GM23248 (cell line): ENCODE measurements at regions not wholly inside any gene's neighbourhood (a gene's known extent, or its start where the extent isn't known, plus 50 kb on each side); places are given as distances from the start of the nearest gene placed in this dataset.

Source experiments
- DNase-seq: peaks from one replicate; pipeline ENCODE4 v3.0.0-alpha.2; 2015
- H2AFZ ChIP-seq: fragments of 200-600 bp; sonication (generic); 2 replicates; pipeline ENCODE4 v1.6.1; 2016; ENCODE audit warnings: antibody characterized with exemption
- H3F3A ChIP-seq: fragments of 200-600 bp; sonication (generic); 2 replicates; pipeline ENCODE4 v1.6.1; 2016; ENCODE audit warnings: mild to moderate bottlenecking, antibody characterized with exemption, mixed run types; ENCODE audit not compliant: insufficient read depth
- H3K27ac ChIP-seq: fragments of 200-600 bp; sonication (generic); 2 replicates; pipeline ENCODE4 v1.5.1; 2016; ENCODE audit warnings: mild to moderate bottlenecking
- H3K27me3 ChIP-seq: fragments of 200-600 bp; sonication (generic); replicated peaks from 2 replicates; pipeline ENCODE4 v1.6.1; 2016; ENCODE audit warnings: mild to moderate bottlenecking; ENCODE audit not compliant: insufficient read depth
- H3K36me3 ChIP-seq: fragments of 200-600 bp; sonication (generic); 2 replicates; pipeline ENCODE4 v1.6.1; 2016; ENCODE audit warnings: low read depth, mild to moderate bottlenecking
- H3K4me1 ChIP-seq: fragments of 200-600 bp; sonication (generic); 2 replicates; pipeline ENCODE4 v1.6.1; 2016; ENCODE audit warnings: mild to moderate bottlenecking; ENCODE audit not compliant: insufficient read depth
- H3K4me2 ChIP-seq: fragments of 200-600 bp; sonication (generic); one replicate; pipeline ENCODE4 v1.6.1; 2016; ENCODE audit warnings: mild to moderate bottlenecking; ENCODE audit not compliant: unreplicated experiment
- H3K4me3 ChIP-seq: fragments of 200-600 bp; sonication (generic); 2 replicates; pipeline ENCODE4 v1.5.1; 2016; ENCODE audit warnings: mild to moderate bottlenecking
- H3K79me2 ChIP-seq: fragments of 200-600 bp; sonication (generic); 2 replicates; pipeline ENCODE4 v1.6.1; 2016; ENCODE audit warnings: mild to moderate bottlenecking; ENCODE audit not compliant: insufficient read depth
- H3K9ac ChIP-seq: fragments of 200-600 bp; sonication (generic); 2 replicates; pipeline ENCODE4 v1.6.1; 2016; ENCODE audit warnings: mild to moderate bottlenecking
- H3K9me2 ChIP-seq: fragments of 200-600 bp; sonication (generic); 2 replicates; pipeline ENCODE4 v1.6.1; 2016; ENCODE audit warnings: mixed run types, mild to moderate bottlenecking, moderate library complexity; ENCODE audit not compliant: insufficient read depth
- H3K9me3 ChIP-seq: fragments of 200-600 bp; sonication (generic); one replicate; pipeline ENCODE4 v1.6.1; 2017; ENCODE audit warnings: low read depth
- H4K20me1 ChIP-seq: fragments of 200-600 bp; sonication (generic); 2 replicates; pipeline ENCODE4 v1.6.0; 2016; ENCODE audit not compliant: insufficient read depth
- EZH2 ChIP-seq: fragments of 200-600 bp; sonication (generic); IDR thresholded peaks from 2 replicates; pipeline ENCODE4 v1.6.1; 2018; ENCODE audit warnings: antibody characterized with exemption, mild to moderate bottlenecking; ENCODE audit not compliant: insufficient read depth, poor library complexity, severe bottlenecking
- EZH2phosphoT487 ChIP-seq: fragments of 200-600 bp; sonication (generic); IDR thresholded peaks from 2 replicates; pipeline ENCODE4 v1.6.1; 2018; ENCODE audit warnings: antibody characterized with exemption, moderate library complexity, mild to moderate bottlenecking, low read depth; ENCODE audit not compliant: insufficient read depth
- WGBS, 2 experiments: methylation state at CpG; one replicate each; pipeline ENCODE4 v1.1.6; 2015 to 2017; ENCODE audit warnings: low lambda C conversion rate in 2 of 2, low coverage in 1 of 2; ENCODE audit errors: missing lambda C conversion rate in 2 of 2; 5-methylcytosine and 5-hydroxymethylcytosine counted together
- in situ Hi-C: fragments of 300-500 bp; cut with MboI; formaldehyde crosslinking; loops from 2 replicates; pipeline ENCODE4 v1.15.0; 2020

DNA sequence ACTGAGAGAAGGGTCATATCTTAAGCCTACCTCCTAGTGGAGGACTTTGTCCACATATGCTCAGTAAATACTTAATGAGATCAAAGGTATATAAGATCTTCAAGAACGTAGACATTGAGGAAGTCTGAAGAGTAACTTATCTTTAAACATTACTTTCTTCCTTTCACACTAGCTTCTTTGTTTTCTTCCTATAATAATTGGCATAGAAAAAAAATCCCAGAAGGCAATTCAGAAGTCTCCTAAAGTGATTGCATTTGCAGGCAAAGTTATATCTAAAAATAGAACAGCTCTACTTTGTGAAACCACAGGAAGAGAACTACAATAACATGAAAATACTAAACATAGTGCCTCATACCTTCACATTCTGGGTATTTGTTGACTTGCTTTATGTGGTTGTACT lies 150.4 kb downstream of the PPP1R3A start:
- no peak overlapping the region for H3K4me2 ChIP-seq
- no peaks in the 10 kb centered on the region for H3F3A ChIP-seq
- H3K4me1 ChIP-seq, result no peaks in the 10 kb centered on the region
- WGBS, 2 experiments, result 8 to 17% methylated on average over 1 of the region's 1 CpG
- no peaks in the 10 kb centered on the region for H3K9me2 ChIP-seq
- no peak overlapping the region for H3K4me3 ChIP-seq
- H2AFZ ChIP-seq, result no peak overlapping the region
- H3K36me3 ChIP-seq, result no peaks in the 10 kb centered on the region
- no peaks in the 10 kb centered on the region for H3K27me3 ChIP-seq
- in situ Hi-C loops, result no loop called here
- no peaks in the 10 kb centered on the region for H4K20me1 ChIP-seq
- no peak overlapping the region for H3K9ac ChIP-seq
- H3K27ac ChIP-seq, result no peak overlapping the region
- DNase-seq, result no peak
- H3K9me3 ChIP-seq, result no peaks in the 10 kb centered on the region
- TF ChIP-seq EZH2 (no peak), EZH2phosphoT487 (no peak)
- H3K79me2 ChIP-seq, result no peaks in the 10 kb centered on the region

DNA sequence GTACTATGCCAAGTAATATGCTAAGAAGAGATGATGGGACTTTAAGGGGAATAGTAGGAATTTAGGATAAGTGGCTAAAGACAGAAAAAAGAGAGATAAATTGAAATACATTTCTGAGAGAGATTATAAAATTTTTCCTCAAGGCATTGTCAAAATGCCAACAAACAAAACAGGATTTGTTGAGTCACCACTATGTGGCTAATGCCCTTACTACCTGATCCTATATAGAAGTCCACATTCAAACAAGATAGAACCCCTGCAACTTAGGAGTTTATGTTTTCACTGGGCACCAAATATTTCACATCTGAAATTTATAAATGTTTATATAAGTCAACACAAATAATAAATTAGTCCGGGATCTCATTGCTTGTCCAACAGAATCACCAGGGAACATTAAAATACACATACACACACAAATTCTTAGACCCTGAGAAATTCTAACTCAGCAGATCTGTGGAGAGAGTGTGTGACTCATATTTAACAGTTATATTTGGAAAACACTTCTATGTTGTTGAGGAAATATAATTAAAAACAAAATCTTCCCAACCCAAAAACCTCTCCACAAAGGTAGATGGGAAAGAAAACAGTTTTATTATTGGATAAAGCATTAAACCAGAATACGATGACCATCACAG lies 154.3 kb downstream of the PPP1R3A start:
- no peaks in the 10 kb centered on the region for H3K79me2 ChIP-seq
- no peak for TF ChIP-seq EZH2
- no peak for TF ChIP-seq EZH2phosphoT487
- DNase-seq, result no peak
- no peak overlapping the region for H3K9ac ChIP-seq
- H3K9me2 ChIP-seq, result no peaks in the 10 kb centered on the region
- no peaks in the 10 kb centered on the region for H4K20me1 ChIP-seq
- H3K4me3 ChIP-seq, result no peak overlapping the region
- H3K4me2 ChIP-seq, result no peak overlapping the region
- WGBS, 2 experiments, result 18 to 24% methylated on average over 2 of the region's 2 CpGs
- in situ Hi-C loops, result no loop called here
- H2AFZ ChIP-seq, result no peak overlapping the region
- H3F3A ChIP-seq, result no peaks in the 10 kb centered on the region
- no peaks in the 10 kb centered on the region for H3K4me1 ChIP-seq
- H3K27ac ChIP-seq, result no peak overlapping the region
- no peaks in the 10 kb centered on the region for H3K9me3 ChIP-seq
- no peaks in the 10 kb centered on the region for H3K27me3 ChIP-seq
- H3K36me3 ChIP-seq, result no peaks in the 10 kb centered on the region

DNA sequence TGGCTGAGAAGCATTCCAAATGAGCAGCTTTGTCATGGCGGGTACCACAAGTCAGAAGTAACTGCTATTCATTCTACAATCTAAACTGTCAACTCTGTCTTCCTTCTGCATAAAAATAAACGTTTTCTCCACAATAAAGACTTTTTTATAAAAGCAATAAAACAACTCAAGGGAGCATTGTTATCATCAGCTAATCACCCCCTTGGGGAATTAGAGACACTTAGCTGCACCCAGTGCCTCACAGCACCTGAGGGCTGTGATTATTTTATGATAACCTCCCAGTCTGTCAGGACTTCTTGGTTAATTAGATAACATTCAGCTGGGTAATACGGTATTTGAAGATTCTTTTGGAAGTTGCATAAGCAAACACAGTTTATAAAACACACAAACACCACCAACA lies 155.6 kb downstream of the PPP1R3A start:
- WGBS, 2 experiments, result 16 to 22% methylated on average over 3 of the region's 3 CpGs

DNA sequence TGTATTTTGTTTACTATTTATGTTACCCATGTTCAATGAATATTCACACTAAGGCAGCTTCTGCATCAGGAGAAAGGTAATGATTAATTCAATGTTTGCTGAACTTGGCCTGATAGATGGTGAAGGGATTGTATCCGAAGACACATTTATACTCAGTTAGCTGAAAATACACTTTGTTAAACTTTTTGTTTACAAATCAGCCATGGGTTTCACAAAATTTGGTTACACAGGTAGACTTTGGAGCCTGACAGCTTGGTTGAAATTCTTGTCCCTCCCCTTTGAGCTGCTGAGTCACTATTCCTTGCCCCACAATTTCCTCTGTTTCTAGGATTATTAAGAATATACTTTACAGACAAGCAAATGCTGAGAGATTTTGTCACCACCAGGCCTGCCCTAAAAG lies 162.6 kb downstream of the PPP1R3A start:
- WGBS, 2 experiments, result 42 to 53% methylated on average over 1 of the region's 1 CpG
- Histone ChIP-seq H3K27me3 (no peaks in the 10 kb centered on the region), H4K20me1 (no peaks in the 10 kb centered on the region), H3K9me3 (no peaks in the 10 kb centered on the region), H3K79me2 (no peaks in the 10 kb centered on the region), H3K4me1 (no peaks in the 10 kb centered on the region), H3K9me2 (no peaks in the 10 kb centered on the region), H3K9ac (no peak overlapping the region), H3K27ac (no peak overlapping the region), H2AFZ (no peak overlapping the region), H3K4me3 (no peak overlapping the region), H3K4me2 (no peak overlapping the region), H3F3A (no peaks in the 10 kb centered on the region), H3K36me3 (no peaks in the 10 kb centered on the region)
- no peak for TF ChIP-seq EZH2
- no peak for TF ChIP-seq EZH2phosphoT487
- no peak for DNase-seq
- in situ Hi-C loops, result no loop called here

More for the DNA sequence above, 155.6 kb downstream of the PPP1R3A start:
- H3K79me2 ChIP-seq, result no peaks in the 10 kb centered on the region
- no peaks in the 10 kb centered on the region for H3K9me2 ChIP-seq
- no peak overlapping the region for H2AFZ ChIP-seq
- no peaks in the 10 kb centered on the region for H3K9me3 ChIP-seq
- no peak overlapping the region for H3K4me2 ChIP-seq
- no peaks in the 10 kb centered on the region for H3K36me3 ChIP-seq
- H3K4me1 ChIP-seq, result no peaks in the 10 kb centered on the region
- no peak for DNase-seq
- H3K9ac ChIP-seq, result no peak overlapping the region
- no peaks in the 10 kb centered on the region for H3F3A ChIP-seq
- in situ Hi-C loops, result no loop called here
- H4K20me1 ChIP-seq, result no peaks in the 10 kb centered on the region
- no peaks in the 10 kb centered on the region for H3K27me3 ChIP-seq
- H3K4me3 ChIP-seq, result no peak overlapping the region
- no peak overlapping the region for H3K27ac ChIP-seq
- TF ChIP-seq EZH2 (no peak), EZH2phosphoT487 (no peak)

DNA sequence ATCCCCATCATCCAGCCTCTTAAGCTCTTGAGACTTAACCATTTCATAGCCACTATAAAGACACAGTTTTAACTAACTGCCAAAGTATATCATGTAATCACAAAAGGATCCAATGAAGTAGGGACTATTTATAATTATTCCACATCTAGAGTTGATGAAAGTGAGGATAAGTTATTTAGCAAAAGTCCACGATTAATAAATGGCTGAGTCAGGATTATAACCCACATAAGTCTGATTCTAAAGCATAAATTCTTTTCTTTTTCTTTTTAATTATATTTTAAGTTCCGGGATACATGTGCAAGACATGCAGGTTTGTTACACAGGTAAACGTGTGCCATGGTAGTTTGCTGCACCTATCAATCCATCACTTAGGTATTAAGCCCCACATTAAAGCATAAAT lies 166.1 kb downstream of the PPP1R3A start:
- no peaks in the 10 kb centered on the region for H3K9me2 ChIP-seq
- no peak overlapping the region for H3K9ac ChIP-seq
- no peaks in the 10 kb centered on the region for H3K27me3 ChIP-seq
- DNase-seq, result no peak
- no peaks in the 10 kb centered on the region for H3K4me1 ChIP-seq
- no peaks in the 10 kb centered on the region for H3F3A ChIP-seq
- no peaks in the 10 kb centered on the region for H3K36me3 ChIP-seq
- H2AFZ ChIP-seq, result no peak overlapping the region
- WGBS, 2 experiments, result 10 to 15% methylated on average over 3 of the region's 3 CpGs
- no peak overlapping the region for H3K4me3 ChIP-seq
- no peaks in the 10 kb centered on the region for H3K79me2 ChIP-seq
- H4K20me1 ChIP-seq, result no peaks in the 10 kb centered on the region
- no peak overlapping the region for H3K27ac ChIP-seq
- no peak for TF ChIP-seq EZH2phosphoT487
- no peak overlapping the region for H3K4me2 ChIP-seq
- no peaks in the 10 kb centered on the region for H3K9me3 ChIP-seq
- in situ Hi-C loops, result no loop called here
